ENCODE measurements at regions not wholly inside any gene's neighbourhood (a gene's known extent, or its start where the extent isn't known, plus 50 kb on each side); places are given as distances from the start of the nearest gene placed in this dataset.
A peak's percentile ranks its signal among the peaks of the same experiment; 100 is the strongest.

GRCh38 chr10:1961989-1962388, 224.7 kb upstream of the ADARB2 start:
- peak; percentile 55 for TF ChIP-seq CTCF (conservative IDR thresholded peaks at IDR 0.05)
- no peak overlapping the region for H2BK20ac ChIP-seq (ENCODE audit: low read depth, low read length, poor library complexity, severe bottlenecking)
- no peak overlapping the region for H3K9ac ChIP-seq (ENCODE audit: extremely low read depth, insufficient read length, low read length)
- H3K79me2 ChIP-seq (ENCODE audit: insufficient read depth, low read length): no peaks in the 10 kb centered on the region
- H3K4me1 Mint-ChIP-seq: no peaks in the 10 kb centered on the region; a peak in 1 of 4 replicates
- no CpG with 5 or more reads among the region's 2 CpGs for WGBS (ENCODE audit: extremely low coverage, insufficient read length, low lambda C conversion rate)
- H3K14ac ChIP-seq (ENCODE audit: insufficient read depth, low read length): no peak overlapping the region
- H2AK5ac ChIP-seq (ENCODE audit: insufficient read length, low read length): no peak overlapping the region
- no peaks in the 10 kb centered on the region for H3K27me3 Mint-ChIP-seq (ENCODE audit: low read depth)
- H3K79me1 ChIP-seq (ENCODE audit: insufficient read depth, low read depth, low read length, poor library complexity, severe bottlenecking): no peaks in the 10 kb centered on the region
- H4K8ac ChIP-seq (replicated peaks; ENCODE audit: insufficient read length, low read depth, low read length): no peak overlapping the region
- no peak overlapping the region for H3K18ac ChIP-seq (ENCODE audit: insufficient read length, low read depth, low read length)
- no peak overlapping the region for H3K27ac ChIP-seq (ENCODE audit: insufficient read length, low read depth, low read length)
- H3K4me1 ChIP-seq (ENCODE audit: insufficient read depth, low read length): no peaks in the 10 kb centered on the region
- no peaks in the 10 kb centered on the region for H3K36me3 Mint-ChIP-seq (ENCODE audit: insufficient read depth in 1 of 3, low read depth in 3 of 3)
- H4K20me1 ChIP-seq (ENCODE audit: control insufficient read depth, insufficient read depth, insufficient read length): no peaks in the 10 kb centered on the region
- H4K91ac ChIP-seq (ENCODE audit: insufficient read length, low read depth, low read length): no peak overlapping the region
- H4K5ac ChIP-seq (ENCODE audit: insufficient read length, low read depth, low read length): no peak overlapping the region
- no peaks in the 10 kb centered on the region for H3K9me3 ChIP-seq (ENCODE audit: control insufficient read depth, low read depth, low read length)
- DNase-seq: no peak
- no peak overlapping the region for H3K4ac ChIP-seq (ENCODE audit: low read depth, low read length)
- H3T11ph ChIP-seq (ENCODE audit: low read length): no peak overlapping the region
- H2AFZ ChIP-seq (ENCODE audit: low read length): no peak overlapping the region
- no peak overlapping the region for H3K27ac Mint-ChIP-seq
- H3K4me3 Mint-ChIP-seq: no peak overlapping the region
- no peaks in the 10 kb centered on the region for H3K23me2 ChIP-seq (ENCODE audit: insufficient read length, low read depth, low read length, poor library complexity, severe bottlenecking)
- H3K9me3 Mint-ChIP-seq: no peaks in the 10 kb centered on the region
- no peak overlapping the region for H2BK15ac ChIP-seq (ENCODE audit: low read depth, low read length)
- no peak overlapping the region for H3K4me2 ChIP-seq (ENCODE audit: insufficient read depth, insufficient read length, low read length)
- no peaks in the 10 kb centered on the region for H3K27me3 ChIP-seq (ENCODE audit: insufficient read depth, low read length)
- no peak overlapping the region for H3K23ac ChIP-seq (ENCODE audit: insufficient read length, low read depth, low read length)
- no peak overlapping the region for H3K56ac ChIP-seq (ENCODE audit: insufficient read length, low read depth, low read length)
- H2BK5ac ChIP-seq (ENCODE audit: insufficient read length, low read length): no peak overlapping the region
- no peak overlapping the region for H2BK120ac ChIP-seq (ENCODE audit: low read depth, low read length, poor library complexity, severe bottlenecking)
- no peak overlapping the region for H2BK12ac ChIP-seq (ENCODE audit: insufficient read length, low read depth, low read length)
